PFSK-1 (cell line): ENCODE measurements at regions not wholly inside any gene's neighbourhood (a gene's known extent, or its start where the extent isn't known, plus 50 kb on each side); places are given as distances from the start of the nearest gene placed in this dataset.

Source experiments
- FOXP2 ChIP-seq: optimal IDR thresholded peaks from 2 replicates; pipeline ENCODE3; 2011; ENCODE audit warnings: borderline replicate concordance, control low read depth, inconsistent platforms; ENCODE audit not compliant: insufficient read depth; ENCODE audit errors: extremely low read length, extremely low read depth
- POLR2AphosphoS5 ChIP-seq: IDR thresholded peaks from 2 replicates; pipeline ENCODE4 v1.6.1; 2012; ENCODE audit warnings: low read depth, mild to moderate bottlenecking, control low read depth, low read length, moderate library complexity
- REST ChIP-seq, 2 experiments: IDR thresholded peaks; 2 replicates each; pipeline versions ENCODE4 v1.6.1 to v1.8.0; 2011 to 2012; ENCODE audit warnings: low read depth in 2 of 2, low read length in 2 of 2, control low read depth in 1 of 2, inconsistent platforms in 1 of 2, mild to moderate bottlenecking in 1 of 2, moderate library complexity in 1 of 2; ENCODE audit not compliant: insufficient read depth in 1 of 2
- SIN3A ChIP-seq: IDR thresholded peaks from 2 replicates; pipeline ENCODE4 v1.6.1; 2012; ENCODE audit warnings: mild to moderate bottlenecking, low read length, moderate library complexity, borderline replicate concordance; ENCODE audit not compliant: insufficient read depth
- TAF1 ChIP-seq: IDR thresholded peaks from 2 replicates; pipeline ENCODE4 v1.6.1; 2012; ENCODE audit warnings: low read length, control low read depth, borderline replicate concordance; ENCODE audit not compliant: insufficient read depth

GRCh38 chr7:25288556-25289307, 60.4 kb upstream of the NPVF start:
- no peak for TF ChIP-seq REST (IDR thresholded peaks at IDR 0.05; ENCODE audit: insufficient read depth in 1 of 2, low read depth in 2 of 2, low read length in 2 of 2)
- no peak for TF ChIP-seq SIN3A
- no peak for TF ChIP-seq POLR2AphosphoS5

GRCh38 chr7:25289518-25289917, 61.2 kb upstream of the NPVF start:
- TF ChIP-seq FOXP2 (no peak), POLR2AphosphoS5 (no peak), SIN3A (no peak), TAF1 (no peak), REST (IDR thresholded peaks at IDR 0.05; ENCODE audit: insufficient read depth in 1 of 2, low read depth in 2 of 2, low read length in 2 of 2) (no peak)

GRCh38 chr7:25294624-25295023, 66.3 kb upstream of the NPVF start:
- TF ChIP-seq FOXP2 (no peak), POLR2AphosphoS5 (no peak), REST (IDR thresholded peaks at IDR 0.05; ENCODE audit: insufficient read depth in 1 of 2, low read depth in 2 of 2, low read length in 2 of 2) (no peak), SIN3A (no peak), TAF1 (no peak)

- no peak for TF ChIP-seq TAF1
- TF ChIP-seq REST (IDR thresholded peaks at IDR 0.05; ENCODE audit: insufficient read depth in 1 of 2, low read depth in 2 of 2, low read length in 2 of 2) = no peak
- no peak for TF ChIP-seq POLR2AphosphoS5
- no peak for TF ChIP-seq SIN3A
- no peak for TF ChIP-seq FOXP2
Observed at GRCh38 chr7:25295387-25295786, 67.1 kb upstream of the NPVF start.

- TF ChIP-seq FOXP2 (no peak), TAF1 (no peak), SIN3A (no peak), POLR2AphosphoS5 (no peak), REST (IDR thresholded peaks at IDR 0.05; ENCODE audit: insufficient read depth in 1 of 2, low read depth in 2 of 2, low read length in 2 of 2) (no peak)
Observed at GRCh38 chr7:25296086-25296485, 67.8 kb upstream of the NPVF start.
